GM18858 (cell line): ENCODE measurements at regions not wholly inside any gene's neighbourhood (a gene's known extent, or its start where the extent isn't known, plus 50 kb on each side); places are given as distances from the start of the nearest gene placed in this dataset.
"Not testable (repeated sequence)": the region's sequence is repeated elsewhere in the genome, so short reads cannot be mapped to it uniquely, and the experiment has no call there.

ENCODE experiments used
- ATAC-seq: cut with Tn5 transposase; IDR thresholded peaks from one replicate; pipeline ENCODE4 v1.9.1; 2021; ENCODE audit not compliant: unreplicated experiment

- ATAC-seq: no peak
Observed at GRCh38 chr7:20466543-20467021, 135.9 kb downstream of the ITGB8 start.

GRCh38 chr7:20470082-20470481, 139.4 kb downstream of the ITGB8 start:
- no peak for ATAC-seq

- ATAC-seq: no peak
Observed at GRCh38 chr7:20470726-20471125, 140.0 kb downstream of the ITGB8 start.

GRCh38 chr7:20474249-20474648, 141.2 kb upstream of the ABCB5 start:
- no peak for ATAC-seq

- no peak for ATAC-seq
Observed at GRCh38 chr7:20475756-20476155, 139.7 kb upstream of the ABCB5 start.

GRCh38 chr7:20477067-20477466, 138.4 kb upstream of the ABCB5 start:
- no peak for ATAC-seq

GRCh38 chr7:20479706-20480105, 135.8 kb upstream of the ABCB5 start:
- no peak for ATAC-seq

GRCh38 chr7:20482071-20482470, 133.4 kb upstream of the ABCB5 start:
- no peak for ATAC-seq

- no peak for ATAC-seq
Observed at GRCh38 chr7:20484356-20484755, 131.1 kb upstream of the ABCB5 start.

GRCh38 chr7:20488850-20489249, 126.6 kb upstream of the ABCB5 start:
- no peak for ATAC-seq

- no peak for ATAC-seq
Observed at GRCh38 chr7:20491284-20491683, 124.2 kb upstream of the ABCB5 start.

GRCh38 chr7:20494566-20494965, 120.9 kb upstream of the ABCB5 start:
- ATAC-seq: no peak

- not testable (repeated sequence) for ATAC-seq
Observed at GRCh38 chr7:20501473-20501872, 114.0 kb upstream of the ABCB5 start.

- no peak for ATAC-seq
Observed at GRCh38 chr7:20503278-20503950, 112.1 kb upstream of the ABCB5 start.

GRCh38 chr7:20504060-20504459, 111.4 kb upstream of the ABCB5 start:
- ATAC-seq: no peak

GRCh38 chr7:20506175-20506574, 109.3 kb upstream of the ABCB5 start:
- no peak for ATAC-seq

- no peak for ATAC-seq
Observed at GRCh38 chr7:20507157-20507556, 108.3 kb upstream of the ABCB5 start.

- no peak for ATAC-seq
Observed at GRCh38 chr7:20508109-20508508, 107.4 kb upstream of the ABCB5 start.

GRCh38 chr7:20509892-20510572, 105.4 kb upstream of the ABCB5 start:
- no peak for ATAC-seq

- ATAC-seq: no peak
Observed at GRCh38 chr7:20510573-20510900, 104.9 kb upstream of the ABCB5 start.

GRCh38 chr7:20513341-20513740, 102.1 kb upstream of the ABCB5 start:
- no peak for ATAC-seq

- ATAC-seq: no peak
Observed at GRCh38 chr7:20513897-20514296, 101.6 kb upstream of the ABCB5 start.

- ATAC-seq: no peak
Observed at GRCh38 chr7:20514364-20514763, 101.1 kb upstream of the ABCB5 start.
